K562 (cell line): ENCODE measurements at regions not wholly inside any gene's neighbourhood (a gene's known extent, or its start where the extent isn't known, plus 50 kb on each side); places are given as distances from the start of the nearest gene placed in this dataset.

Source experiments
- E2F1 ChIP-seq: sonication (generic); formaldehyde crosslinking; IDR thresholded peaks from 2 replicates; pipeline ENCODE4 v1.8.1; 2023; ENCODE audit warnings: mild to moderate bottlenecking, missing genetic modification reagents, moderate library complexity
- FOSL1 ChIP-seq: fragments of 200-800 bp; sonication (Bioruptor generic); conservative IDR thresholded peaks from 2 replicates; pipeline ENCODE4 v1.6.1; 2016; ENCODE audit warnings: missing genetic modification characterization, missing compliant biosample characterization
- JUND ChIP-seq, 2 experiments: IDR thresholded peaks; 2 replicates in 1 of 2; 3 replicates in 1 of 2; pipeline ENCODE4 v1.6.1; 2011; ENCODE audit warnings: borderline replicate concordance in 2 of 2, low read depth in 2 of 2, low read length in 2 of 2, improper control_type of control experiment in 1 of 2, missing biosample characterization in 1 of 2, missing genetic modification characterization in 1 of 2, missing genetic modification reagents in 1 of 2
- RERE ChIP-seq: sonication (generic); formaldehyde crosslinking; IDR thresholded peaks from 2 replicates; pipeline ENCODE4 v1.8.0; 2023; ENCODE audit warnings: missing genetic modification reagents, mild to moderate bottlenecking, borderline replicate concordance
- ZC3H4 ChIP-seq: sonication (generic); formaldehyde crosslinking; IDR thresholded peaks from 2 replicates; pipeline ENCODE4 v1.9.0; 2021; ENCODE audit warnings: missing genetic modification reagents, borderline replicate concordance
- ZNF41 ChIP-seq: fragments of 250-450 bp; sonication (Bioruptor Pico); conservative IDR thresholded peaks from 2 replicates; pipeline ENCODE4 v1.4.0; 2020; ENCODE audit warnings: mild to moderate bottlenecking
- TF ChIP-seq, protein P1 (sequence below), 2 experiments: fragments of 450-650 bp in 1 of 2; sonication (generic) in 1 of 2; formaldehyde crosslinking in 1 of 2; IDR thresholded peaks; 2 replicates each; pipeline versions ENCODE4 v1.7.1 to v1.9.0; 2016 to 2022; ENCODE audit warnings: inconsistent platforms in 1 of 2, mild to moderate bottlenecking in 1 of 2, missing genetic modification reagents in 1 of 2

GRCh38 chr15:87477737-87478686, 778.5 kb downstream of the NTRK3 start (continued):
- TF ChIP-seq, protein P1, sequence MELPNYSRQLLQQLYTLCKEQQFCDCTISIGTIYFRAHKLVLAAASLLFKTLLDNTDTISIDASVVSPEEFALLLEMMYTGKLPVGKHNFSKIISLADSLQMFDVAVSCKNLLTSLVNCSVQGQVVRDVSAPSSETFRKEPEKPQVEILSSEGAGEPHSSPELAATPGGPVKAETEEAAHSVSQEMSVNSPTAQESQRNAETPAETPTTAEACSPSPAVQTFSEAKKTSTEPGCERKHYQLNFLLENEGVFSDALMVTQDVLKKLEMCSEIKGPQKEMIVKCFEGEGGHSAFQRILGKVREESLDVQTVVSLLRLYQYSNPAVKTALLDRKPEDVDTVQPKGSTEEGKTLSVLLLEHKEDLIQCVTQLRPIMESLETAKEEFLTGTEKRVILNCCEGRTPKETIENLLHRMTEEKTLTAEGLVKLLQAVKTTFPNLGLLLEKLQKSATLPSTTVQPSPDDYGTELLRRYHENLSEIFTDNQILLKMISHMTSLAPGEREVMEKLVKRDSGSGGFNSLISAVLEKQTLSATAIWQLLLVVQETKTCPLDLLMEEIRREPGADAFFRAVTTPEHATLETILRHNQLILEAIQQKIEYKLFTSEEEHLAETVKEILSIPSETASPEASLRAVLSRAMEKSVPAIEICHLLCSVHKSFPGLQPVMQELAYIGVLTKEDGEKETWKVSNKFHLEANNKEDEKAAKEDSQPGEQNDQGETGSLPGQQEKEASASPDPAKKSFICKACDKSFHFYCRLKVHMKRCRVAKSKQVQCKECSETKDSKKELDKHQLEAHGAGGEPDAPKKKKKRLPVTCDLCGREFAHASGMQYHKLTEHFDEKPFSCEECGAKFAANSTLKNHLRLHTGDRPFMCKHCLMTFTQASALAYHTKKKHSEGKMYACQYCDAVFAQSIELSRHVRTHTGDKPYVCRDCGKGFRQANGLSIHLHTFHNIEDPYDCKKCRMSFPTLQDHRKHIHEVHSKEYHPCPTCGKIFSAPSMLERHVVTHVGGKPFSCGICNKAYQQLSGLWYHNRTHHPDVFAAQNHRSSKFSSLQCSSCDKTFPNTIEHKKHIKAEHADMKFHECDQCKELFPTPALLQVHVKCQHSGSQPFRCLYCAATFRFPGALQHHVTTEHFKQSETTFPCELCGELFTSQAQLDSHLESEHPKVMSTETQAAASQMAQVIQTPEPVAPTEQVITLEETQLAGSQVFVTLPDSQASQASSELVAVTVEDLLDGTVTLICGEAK (IDR thresholded peaks at IDR 0.05): no peak
- TF ChIP-seq, protein P1 (CRISPR knock-in tag; IDR thresholded peaks at IDR 0.05): no peak
- TF ChIP-seq ZNF41: no peak
- TF ChIP-seq E2F1 (CRISPR knock-in tag): no peak
- no peak for TF ChIP-seq ZC3H4 (CRISPR knock-in tag)
- TF ChIP-seq FOSL1 (tag): peak; percentile 70
- peak; percentile 45; the same call in 1 of the 2 replicates for TF ChIP-seq JUND (IDR thresholded peaks at IDR 0.05; ENCODE audit: borderline replicate concordance, low read depth, low read length)
- TF ChIP-seq JUND (tag; IDR thresholded peaks at IDR 0.05; ENCODE audit: borderline replicate concordance, low read depth, low read length): no peak
- no peak for TF ChIP-seq RERE (CRISPR knock-in tag)
